PFSK-1 (cell line): ENCODE measurements at regions not wholly inside any gene's neighbourhood (a gene's known extent, or its start where the extent isn't known, plus 50 kb on each side); places are given as distances from the start of the nearest gene placed in this dataset.

ENCODE experiments used
- POLR2AphosphoS5 ChIP-seq: IDR thresholded peaks from 2 replicates; pipeline ENCODE4 v1.6.1; 2012; ENCODE audit warnings: low read depth, mild to moderate bottlenecking, control low read depth, low read length, moderate library complexity
- REST ChIP-seq, 2 experiments: IDR thresholded peaks; 2 replicates each; pipeline versions ENCODE4 v1.6.1 to v1.8.0; 2011 to 2012; ENCODE audit warnings: low read depth in 2 of 2, low read length in 2 of 2, control low read depth in 1 of 2, inconsistent platforms in 1 of 2, mild to moderate bottlenecking in 1 of 2, moderate library complexity in 1 of 2; ENCODE audit not compliant: insufficient read depth in 1 of 2
- SIN3A ChIP-seq: IDR thresholded peaks from 2 replicates; pipeline ENCODE4 v1.6.1; 2012; ENCODE audit warnings: mild to moderate bottlenecking, low read length, moderate library complexity, borderline replicate concordance; ENCODE audit not compliant: insufficient read depth

- TF ChIP-seq REST (IDR thresholded peaks at IDR 0.05; ENCODE audit: insufficient read depth in 1 of 2, low read depth in 2 of 2, low read length in 2 of 2) (no peak), POLR2AphosphoS5 (no peak), SIN3A (no peak)
These were observed 468.5 kb upstream of the MIS18BP1 start for GRCh38 chr14:45721472-45721871.
